ENCODE measurements at regions not wholly inside any gene's neighbourhood (a gene's known extent, or its start where the extent isn't known, plus 50 kb on each side); places are given as distances from the start of the nearest gene placed in this dataset.

- no peak for TF ChIP-seq EGR1 (IDR thresholded peaks at IDR 0.05; ENCODE audit: borderline replicate concordance, low read depth, low read length)
- no peak for TF ChIP-seq KDM5A (IDR thresholded peaks at IDR 0.05; ENCODE audit: low read length)
- TF ChIP-seq, protein P1, sequence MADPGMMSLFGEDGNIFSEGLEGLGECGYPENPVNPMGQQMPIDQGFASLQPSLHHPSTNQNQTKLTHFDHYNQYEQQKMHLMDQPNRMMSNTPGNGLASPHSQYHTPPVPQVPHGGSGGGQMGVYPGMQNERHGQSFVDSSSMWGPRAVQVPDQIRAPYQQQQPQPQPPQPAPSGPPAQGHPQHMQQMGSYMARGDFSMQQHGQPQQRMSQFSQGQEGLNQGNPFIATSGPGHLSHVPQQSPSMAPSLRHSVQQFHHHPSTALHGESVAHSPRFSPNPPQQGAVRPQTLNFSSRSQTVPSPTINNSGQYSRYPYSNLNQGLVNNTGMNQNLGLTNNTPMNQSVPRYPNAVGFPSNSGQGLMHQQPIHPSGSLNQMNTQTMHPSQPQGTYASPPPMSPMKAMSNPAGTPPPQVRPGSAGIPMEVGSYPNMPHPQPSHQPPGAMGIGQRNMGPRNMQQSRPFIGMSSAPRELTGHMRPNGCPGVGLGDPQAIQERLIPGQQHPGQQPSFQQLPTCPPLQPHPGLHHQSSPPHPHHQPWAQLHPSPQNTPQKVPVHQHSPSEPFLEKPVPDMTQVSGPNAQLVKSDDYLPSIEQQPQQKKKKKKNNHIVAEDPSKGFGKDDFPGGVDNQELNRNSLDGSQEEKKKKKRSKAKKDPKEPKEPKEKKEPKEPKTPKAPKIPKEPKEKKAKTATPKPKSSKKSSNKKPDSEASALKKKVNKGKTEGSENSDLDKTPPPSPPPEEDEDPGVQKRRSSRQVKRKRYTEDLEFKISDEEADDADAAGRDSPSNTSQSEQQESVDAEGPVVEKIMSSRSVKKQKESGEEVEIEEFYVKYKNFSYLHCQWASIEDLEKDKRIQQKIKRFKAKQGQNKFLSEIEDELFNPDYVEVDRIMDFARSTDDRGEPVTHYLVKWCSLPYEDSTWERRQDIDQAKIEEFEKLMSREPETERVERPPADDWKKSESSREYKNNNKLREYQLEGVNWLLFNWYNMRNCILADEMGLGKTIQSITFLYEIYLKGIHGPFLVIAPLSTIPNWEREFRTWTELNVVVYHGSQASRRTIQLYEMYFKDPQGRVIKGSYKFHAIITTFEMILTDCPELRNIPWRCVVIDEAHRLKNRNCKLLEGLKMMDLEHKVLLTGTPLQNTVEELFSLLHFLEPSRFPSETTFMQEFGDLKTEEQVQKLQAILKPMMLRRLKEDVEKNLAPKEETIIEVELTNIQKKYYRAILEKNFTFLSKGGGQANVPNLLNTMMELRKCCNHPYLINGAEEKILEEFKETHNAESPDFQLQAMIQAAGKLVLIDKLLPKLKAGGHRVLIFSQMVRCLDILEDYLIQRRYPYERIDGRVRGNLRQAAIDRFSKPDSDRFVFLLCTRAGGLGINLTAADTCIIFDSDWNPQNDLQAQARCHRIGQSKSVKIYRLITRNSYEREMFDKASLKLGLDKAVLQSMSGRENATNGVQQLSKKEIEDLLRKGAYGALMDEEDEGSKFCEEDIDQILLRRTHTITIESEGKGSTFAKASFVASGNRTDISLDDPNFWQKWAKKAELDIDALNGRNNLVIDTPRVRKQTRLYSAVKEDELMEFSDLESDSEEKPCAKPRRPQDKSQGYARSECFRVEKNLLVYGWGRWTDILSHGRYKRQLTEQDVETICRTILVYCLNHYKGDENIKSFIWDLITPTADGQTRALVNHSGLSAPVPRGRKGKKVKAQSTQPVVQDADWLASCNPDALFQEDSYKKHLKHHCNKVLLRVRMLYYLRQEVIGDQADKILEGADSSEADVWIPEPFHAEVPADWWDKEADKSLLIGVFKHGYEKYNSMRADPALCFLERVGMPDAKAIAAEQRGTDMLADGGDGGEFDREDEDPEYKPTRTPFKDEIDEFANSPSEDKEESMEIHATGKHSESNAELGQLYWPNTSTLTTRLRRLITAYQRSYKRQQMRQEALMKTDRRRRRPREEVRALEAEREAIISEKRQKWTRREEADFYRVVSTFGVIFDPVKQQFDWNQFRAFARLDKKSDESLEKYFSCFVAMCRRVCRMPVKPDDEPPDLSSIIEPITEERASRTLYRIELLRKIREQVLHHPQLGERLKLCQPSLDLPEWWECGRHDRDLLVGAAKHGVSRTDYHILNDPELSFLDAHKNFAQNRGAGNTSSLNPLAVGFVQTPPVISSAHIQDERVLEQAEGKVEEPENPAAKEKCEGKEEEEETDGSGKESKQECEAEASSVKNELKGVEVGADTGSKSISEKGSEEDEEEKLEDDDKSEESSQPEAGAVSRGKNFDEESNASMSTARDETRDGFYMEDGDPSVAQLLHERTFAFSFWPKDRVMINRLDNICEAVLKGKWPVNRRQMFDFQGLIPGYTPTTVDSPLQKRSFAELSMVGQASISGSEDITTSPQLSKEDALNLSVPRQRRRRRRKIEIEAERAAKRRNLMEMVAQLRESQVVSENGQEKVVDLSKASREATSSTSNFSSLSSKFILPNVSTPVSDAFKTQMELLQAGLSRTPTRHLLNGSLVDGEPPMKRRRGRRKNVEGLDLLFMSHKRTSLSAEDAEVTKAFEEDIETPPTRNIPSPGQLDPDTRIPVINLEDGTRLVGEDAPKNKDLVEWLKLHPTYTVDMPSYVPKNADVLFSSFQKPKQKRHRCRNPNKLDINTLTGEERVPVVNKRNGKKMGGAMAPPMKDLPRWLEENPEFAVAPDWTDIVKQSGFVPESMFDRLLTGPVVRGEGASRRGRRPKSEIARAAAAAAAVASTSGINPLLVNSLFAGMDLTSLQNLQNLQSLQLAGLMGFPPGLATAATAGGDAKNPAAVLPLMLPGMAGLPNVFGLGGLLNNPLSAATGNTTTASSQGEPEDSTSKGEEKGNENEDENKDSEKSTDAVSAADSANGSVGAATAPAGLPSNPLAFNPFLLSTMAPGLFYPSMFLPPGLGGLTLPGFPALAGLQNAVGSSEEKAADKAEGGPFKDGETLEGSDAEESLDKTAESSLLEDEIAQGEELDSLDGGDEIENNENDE (IDR thresholded peaks at IDR 0.05; ENCODE audit: insufficient replicate concordance, low read length), result no peak
- TF ChIP-seq CTCF (IDR thresholded peaks at IDR 0.05; ENCODE audit: control extremely low read depth in 1 of 3, insufficient read depth in 1 of 3, low read depth in 1 of 3, low read length in 3 of 3), result no peak
Measured at GRCh38 chr4:163795885-163796284, 301.4 kb downstream of the TMA16 start (continued).

All from H1 (cell line).